HG02798 (cell line): ENCODE measurements at regions not wholly inside any gene's neighbourhood (a gene's known extent, or its start where the extent isn't known, plus 50 kb on each side); places are given as distances from the start of the nearest gene placed in this dataset.

Experiments used
- ATAC-seq: cut with Tn5 transposase; IDR thresholded peaks from one replicate; pipeline ENCODE4 v1.9.1; 2021; ENCODE audit warnings: mild to moderate bottlenecking; ENCODE audit not compliant: unreplicated experiment, poor library complexity

DNA sequence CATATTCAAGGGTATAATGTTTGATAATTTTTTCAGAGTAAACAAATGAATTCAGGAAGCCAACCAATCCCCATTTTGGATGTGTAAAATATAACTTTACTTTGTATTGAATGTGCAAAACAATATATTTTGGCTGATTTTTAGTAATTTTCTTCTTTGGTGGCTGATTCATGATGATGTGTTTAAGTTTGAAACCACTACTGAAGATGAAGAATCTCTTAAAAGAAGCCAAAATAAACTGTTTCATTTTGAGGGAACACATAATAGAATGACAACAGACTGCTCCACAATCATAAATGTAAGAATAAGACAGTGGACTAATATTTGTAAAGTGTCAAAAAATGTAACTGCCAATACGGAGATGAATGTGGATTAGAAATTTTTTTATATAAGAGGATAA, 52.5 kb upstream of the TRIM43 start:
- no peak for ATAC-seq

DNA sequence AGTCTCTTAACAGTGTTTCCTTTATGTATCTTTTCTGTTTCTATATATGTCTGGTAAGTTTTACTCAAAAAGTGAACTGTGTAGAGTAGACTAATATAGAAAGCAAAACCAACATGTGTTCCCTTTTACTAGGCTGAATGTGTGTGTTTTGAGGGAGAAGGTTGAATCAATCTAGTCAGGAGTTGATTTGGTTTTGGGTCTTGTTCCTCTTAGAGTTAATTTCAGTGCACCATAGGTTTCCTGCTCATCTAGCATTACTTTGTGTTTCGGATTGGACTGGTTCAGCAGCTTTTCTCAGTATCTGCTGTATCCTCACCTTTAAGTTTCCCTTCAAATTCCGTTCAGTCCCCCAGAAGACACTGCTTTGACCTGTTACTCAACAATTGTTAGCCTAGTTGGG, 52.0 kb upstream of the TRIM43 start:
- peak; percentile 66 for ATAC-seq
